HG03521 (cell line): ENCODE measurements at regions not wholly inside any gene's neighbourhood (a gene's known extent, or its start where the extent isn't known, plus 50 kb on each side); places are given as distances from the start of the nearest gene placed in this dataset.
A peak's percentile ranks its signal among the peaks of the same experiment; 100 is the strongest.
"Not testable (repeated sequence)": the region's sequence is repeated elsewhere in the genome, so short reads cannot be mapped to it uniquely, and the experiment has no call there.

Source experiments
- ATAC-seq: cut with Tn5 transposase; IDR thresholded peaks from one replicate; pipeline ENCODE4 v1.9.1; 2021; ENCODE audit warnings: mild to moderate bottlenecking, moderate library complexity; ENCODE audit not compliant: unreplicated experiment

- ATAC-seq: no peak
Measured at GRCh38 chr2:212913640-212914306, 237.6 kb downstream of the IKZF2 start.

GRCh38 chr2:212912445-212913103, 238.8 kb downstream of the IKZF2 start:
- no peak for ATAC-seq

- ATAC-seq: peak; percentile 60
Measured at GRCh38 chr2:212911011-212911410, 240.4 kb downstream of the IKZF2 start.

- ATAC-seq: no peak
Measured at GRCh38 chr2:212908682-212909435, 242.6 kb downstream of the IKZF2 start.

GRCh38 chr2:212908031-212908430, 243.4 kb downstream of the IKZF2 start:
- no peak for ATAC-seq

GRCh38 chr2:212906620-212907019, 244.8 kb downstream of the IKZF2 start:
- no peak for ATAC-seq

GRCh38 chr2:212905640-212906201, 245.7 kb downstream of the IKZF2 start:
- no peak for ATAC-seq

- no peak for ATAC-seq
Measured at GRCh38 chr2:212904646-212905045, 246.8 kb downstream of the IKZF2 start.

- ATAC-seq: no peak
Measured at GRCh38 chr2:212903413-212903812, 248.0 kb downstream of the IKZF2 start.

GRCh38 chr2:212902421-212902820, 249.0 kb downstream of the IKZF2 start:
- ATAC-seq: no peak

- ATAC-seq: no peak
Measured at GRCh38 chr2:212901604-212902275, 249.7 kb downstream of the IKZF2 start.

- no peak for ATAC-seq
Measured at GRCh38 chr2:212900715-212901114, 250.7 kb downstream of the IKZF2 start.

- ATAC-seq: no peak
Measured at GRCh38 chr2:212898011-212898410, 253.4 kb downstream of the IKZF2 start.

- no peak for ATAC-seq
Measured at GRCh38 chr2:212897296-212897695, 254.1 kb downstream of the IKZF2 start.

- no peak for ATAC-seq
Measured at GRCh38 chr2:212894026-212894425, 257.4 kb downstream of the IKZF2 start.

GRCh38 chr2:212893216-212893615, 258.2 kb downstream of the IKZF2 start:
- ATAC-seq: no peak

- no peak for ATAC-seq
Measured at GRCh38 chr2:212892193-212892592, 259.2 kb downstream of the IKZF2 start.

- ATAC-seq: no peak
Measured at GRCh38 chr2:212891580-212891979, 259.8 kb downstream of the IKZF2 start.

GRCh38 chr2:212882626-212883025, 268.8 kb downstream of the IKZF2 start:
- no peak for ATAC-seq

- not testable (repeated sequence) for ATAC-seq
Measured at GRCh38 chr2:212876556-212876955, 274.9 kb downstream of the IKZF2 start.

- not testable (repeated sequence) for ATAC-seq
Measured at GRCh38 chr2:212875950-212876349, 275.5 kb downstream of the IKZF2 start.
